ENCODE measurements at regions not wholly inside any gene's neighbourhood (a gene's known extent, or its start where the extent isn't known, plus 50 kb on each side); places are given as distances from the start of the nearest gene placed in this dataset.
"Not testable (repeated sequence)": the region's sequence is repeated elsewhere in the genome, so short reads cannot be mapped to it uniquely, and the experiment has no call there.

- Histone ChIP-seq H3K4me1 (no peaks in the 10 kb centered on the region), H3K4me3 (no peak overlapping the region), H3K9me3 (no peaks in the 10 kb centered on the region), H3K27ac (replicated peaks in 1 of 4) (no peak overlapping the region), H3K36me3 (no peaks in the 10 kb centered on the region), H3K27me3 (no peaks in the 10 kb centered on the region)
- 89% methylated on average over 2 of the region's 2 CpGs for WGBS
- no peak for DNase-seq (ENCODE audit: extremely low spot score)
- intact Hi-C loops (cut with DNase I) = no loop called here
- no peak for TF ChIP-seq POLR2AphosphoS5 (IDR thresholded peaks at IDR 0.05)
- no peak for TF ChIP-seq CTCF (IDR thresholded peaks at IDR 0.05)
- TF ChIP-seq EP300 (IDR thresholded peaks at IDR 0.05) = no peak
Observed at GRCh38 chr13:73162912-73163911, 104.4 kb downstream of the KLF5 start.

GRCh38 chr13:73160371-73161031 lies 101.7 kb downstream of the KLF5 start:
- H3K9me3 ChIP-seq; H3K27ac ChIP-seq (replicated peaks in 1 of 4); H3K27me3 ChIP-seq; DNase-seq (ENCODE audit: extremely low spot score); H3K4me3 ChIP-seq; intact Hi-C loops (cut with DNase I); H3K4me1 ChIP-seq; H3K36me3 ChIP-seq: not testable (repeated sequence)
- WGBS = 88% methylated on average over 5 of the region's 5 CpGs

- intact Hi-C loops (cut with DNase I) = no loop called here
- no peaks in the 10 kb centered on the region for H3K36me3 ChIP-seq
- DNase-seq (ENCODE audit: extremely low spot score) = no peak
Observed at GRCh38 chr13:73158851-73159250, 100.0 kb downstream of the KLF5 start.

GRCh38 chr13:73157031-73157430 lies 98.2 kb downstream of the KLF5 start:
- H3K36me3 ChIP-seq = no peaks in the 10 kb centered on the region
- no peaks in the 10 kb centered on the region for H3K9me3 ChIP-seq
- no peaks in the 10 kb centered on the region for H3K4me1 ChIP-seq
- H3K27me3 ChIP-seq = no peaks in the 10 kb centered on the region
- H3K4me3 ChIP-seq = no peak overlapping the region
- TF ChIP-seq CTCF (IDR thresholded peaks at IDR 0.05) = no peak
- no peak for TF ChIP-seq POLR2A (IDR thresholded peaks at IDR 0.05; ENCODE audit: low read depth)
- TF ChIP-seq POLR2AphosphoS5 (IDR thresholded peaks at IDR 0.05) = no peak
- no peak for TF ChIP-seq EP300 (IDR thresholded peaks at IDR 0.05)
- intact Hi-C loops (cut with DNase I) = no loop called here
- no peak for DNase-seq (ENCODE audit: extremely low spot score)
- 64% methylated on average over 2 of the region's 2 CpGs for WGBS
- H3K27ac ChIP-seq (replicated peaks in 1 of 4) = no peak overlapping the region

More at GRCh38 chr13:73158851-73159250, 100.0 kb downstream of the KLF5 start:
- no peaks in the 10 kb centered on the region for H3K27me3 ChIP-seq
- no peak overlapping the region for H3K4me3 ChIP-seq
- H3K9me3 ChIP-seq = no peaks in the 10 kb centered on the region
- H3K4me1 ChIP-seq = no peaks in the 10 kb centered on the region
- no peak overlapping the region for H3K27ac ChIP-seq (replicated peaks in 1 of 4)
- no peak for TF ChIP-seq POLR2AphosphoS5 (IDR thresholded peaks at IDR 0.05)
- TF ChIP-seq POLR2A (IDR thresholded peaks at IDR 0.05; ENCODE audit: low read depth) = no peak
- no peak for TF ChIP-seq EP300 (IDR thresholded peaks at IDR 0.05)
- no peak for TF ChIP-seq CTCF (IDR thresholded peaks at IDR 0.05)

GRCh38 chr13:73146707-73147106 lies 87.9 kb downstream of the KLF5 start:
- Histone ChIP-seq H3K27ac (replicated peaks in 1 of 4) (no peak overlapping the region), H3K27me3 (no peaks in the 10 kb centered on the region), H3K9me3 (no peaks in the 10 kb centered on the region), H3K36me3 (no peaks in the 10 kb centered on the region), H3K4me1 (peaks cover 0 to 4% (median under 1%) of the 10 kb centered on the region in 4 donors), H3K4me3 (no peak overlapping the region)
- TF ChIP-seq CTCF (IDR thresholded peaks at IDR 0.05) = no peak
- no peak for TF ChIP-seq POLR2A (IDR thresholded peaks at IDR 0.05; ENCODE audit: low read depth)
- WGBS = 96% methylated on average over 2 of the region's 2 CpGs
- no peak for DNase-seq (ENCODE audit: extremely low spot score)
- intact Hi-C loops (cut with DNase I) = no loop called here

All from esophagus muscularis mucosa (tissue), 4 donors.